ENCODE measurements at regions not wholly inside any gene's neighbourhood (a gene's known extent, or its start where the extent isn't known, plus 50 kb on each side); places are given as distances from the start of the nearest gene placed in this dataset.

- H3K4me3 ChIP-seq = no peak overlapping the region
- no peak for DNase-seq
- no peaks in the 10 kb centered on the region for H3K36me3 ChIP-seq (ENCODE audit: low read depth)
- no peak overlapping the region for H3K27ac ChIP-seq
- no peaks in the 10 kb centered on the region for H3F3A ChIP-seq (ENCODE audit: insufficient read depth)
- TF ChIP-seq EZH2phosphoT487 (IDR thresholded peaks at IDR 0.05; ENCODE audit: insufficient read depth, low read depth) (no peak), EZH2 (IDR thresholded peaks at IDR 0.05; ENCODE audit: insufficient read depth, poor library complexity, severe bottlenecking) (no peak)
- in situ Hi-C loops (cut with MboI) = no loop called here
- no peak overlapping the region for H3K4me2 ChIP-seq (ENCODE audit: unreplicated experiment)
- no peaks in the 10 kb centered on the region for H4K20me1 ChIP-seq (ENCODE audit: insufficient read depth)
- no peaks in the 10 kb centered on the region for H3K27me3 ChIP-seq (replicated peaks; ENCODE audit: insufficient read depth)
- WGBS, 2 experiments (ENCODE audit: low coverage in 1 of 2, low lambda C conversion rate in 2 of 2, missing lambda C conversion rate in 2 of 2) = 15 to 18% methylated on average over 2 of the region's 2 CpGs
- H3K79me2 ChIP-seq (ENCODE audit: insufficient read depth) = no peaks in the 10 kb centered on the region
- H3K9me3 ChIP-seq (ENCODE audit: low read depth) = no peaks in the 10 kb centered on the region
- no peak overlapping the region for H2AFZ ChIP-seq
- no peaks in the 10 kb centered on the region for H3K9me2 ChIP-seq (ENCODE audit: insufficient read depth)
- no peaks in the 10 kb centered on the region for H3K4me1 ChIP-seq (ENCODE audit: insufficient read depth)
- H3K9ac ChIP-seq = no peak overlapping the region
Measured at GRCh38 chr4:35500812-35501211, 743.5 kb downstream of the ARAP2 start.

GRCh38 chr4:35503435-35503834 lies 740.9 kb downstream of the ARAP2 start:
- in situ Hi-C loops (cut with MboI) = no loop called here
- no peaks in the 10 kb centered on the region for H3F3A ChIP-seq (ENCODE audit: insufficient read depth)

GRCh38 chr4:35506161-35506560 lies 738.2 kb downstream of the ARAP2 start:
- Histone ChIP-seq H3K4me3 (no peak overlapping the region), H3K27me3 (replicated peaks; ENCODE audit: insufficient read depth) (no peaks in the 10 kb centered on the region), H3F3A (ENCODE audit: insufficient read depth) (no peaks in the 10 kb centered on the region)

More at GRCh38 chr4:35503435-35503834, 740.9 kb downstream of the ARAP2 start:
- Histone ChIP-seq H2AFZ (no peak overlapping the region), H4K20me1 (ENCODE audit: insufficient read depth) (no peaks in the 10 kb centered on the region), H3K9ac (no peak overlapping the region), H3K9me3 (ENCODE audit: low read depth) (no peaks in the 10 kb centered on the region), H3K4me2 (ENCODE audit: unreplicated experiment) (no peak overlapping the region), H3K79me2 (ENCODE audit: insufficient read depth) (no peaks in the 10 kb centered on the region), H3K36me3 (ENCODE audit: low read depth) (no peaks in the 10 kb centered on the region), H3K4me3 (no peak overlapping the region), H3K27ac (no peak overlapping the region), H3K27me3 (replicated peaks; ENCODE audit: insufficient read depth) (no peaks in the 10 kb centered on the region), H3K4me1 (ENCODE audit: insufficient read depth) (no peaks in the 10 kb centered on the region), H3K9me2 (ENCODE audit: insufficient read depth) (no peaks in the 10 kb centered on the region)
- WGBS, 2 experiments (ENCODE audit: low coverage in 1 of 2, low lambda C conversion rate in 2 of 2, missing lambda C conversion rate in 2 of 2) = 0% methylated on average over 1 of the region's 1 CpG
- no peak for DNase-seq
- no peak for TF ChIP-seq EZH2phosphoT487 (IDR thresholded peaks at IDR 0.05; ENCODE audit: insufficient read depth, low read depth)
- TF ChIP-seq EZH2 (IDR thresholded peaks at IDR 0.05; ENCODE audit: insufficient read depth, poor library complexity, severe bottlenecking) = no peak

GRCh38 chr4:35511851-35512250 lies 732.5 kb downstream of the ARAP2 start:
- H3K27me3 ChIP-seq (replicated peaks; ENCODE audit: insufficient read depth) = no peaks in the 10 kb centered on the region
- no peaks in the 10 kb centered on the region for H3K4me1 ChIP-seq (ENCODE audit: insufficient read depth)
- no peaks in the 10 kb centered on the region for H4K20me1 ChIP-seq (ENCODE audit: insufficient read depth)
- no peak overlapping the region for H3K4me2 ChIP-seq (ENCODE audit: unreplicated experiment)
- H3K36me3 ChIP-seq (ENCODE audit: low read depth) = no peaks in the 10 kb centered on the region
- no peaks in the 10 kb centered on the region for H3K79me2 ChIP-seq (ENCODE audit: insufficient read depth)
- 24 to 28% methylated on average over 4 of the region's 4 CpGs for WGBS, 2 experiments (ENCODE audit: low coverage in 1 of 2, low lambda C conversion rate in 2 of 2, missing lambda C conversion rate in 2 of 2)
- H3K9me2 ChIP-seq (ENCODE audit: insufficient read depth) = no peaks in the 10 kb centered on the region
- H3K9me3 ChIP-seq (ENCODE audit: low read depth) = no peaks in the 10 kb centered on the region
- no peak overlapping the region for H2AFZ ChIP-seq
- no peak overlapping the region for H3K27ac ChIP-seq
- in situ Hi-C loops (cut with MboI) = no loop called here
- H3F3A ChIP-seq (ENCODE audit: insufficient read depth) = no peaks in the 10 kb centered on the region
- no peak for DNase-seq
- no peak for TF ChIP-seq EZH2 (IDR thresholded peaks at IDR 0.05; ENCODE audit: insufficient read depth, poor library complexity, severe bottlenecking)
- TF ChIP-seq EZH2phosphoT487 (IDR thresholded peaks at IDR 0.05; ENCODE audit: insufficient read depth, low read depth) = no peak
- no peak overlapping the region for H3K4me3 ChIP-seq
- no peak overlapping the region for H3K9ac ChIP-seq

More at GRCh38 chr4:35506161-35506560, 738.2 kb downstream of the ARAP2 start:
- Histone ChIP-seq H2AFZ (no peak overlapping the region), H3K79me2 (ENCODE audit: insufficient read depth) (no peaks in the 10 kb centered on the region), H3K9me2 (ENCODE audit: insufficient read depth) (no peaks in the 10 kb centered on the region), H3K4me2 (ENCODE audit: unreplicated experiment) (no peak overlapping the region), H3K9me3 (ENCODE audit: low read depth) (no peaks in the 10 kb centered on the region), H3K36me3 (ENCODE audit: low read depth) (no peaks in the 10 kb centered on the region), H3K9ac (no peak overlapping the region), H3K4me1 (ENCODE audit: insufficient read depth) (no peaks in the 10 kb centered on the region), H4K20me1 (ENCODE audit: insufficient read depth) (no peaks in the 10 kb centered on the region), H3K27ac (no peak overlapping the region)
- in situ Hi-C loops (cut with MboI) = no loop called here
- TF ChIP-seq EZH2 (IDR thresholded peaks at IDR 0.05; ENCODE audit: insufficient read depth, poor library complexity, severe bottlenecking) (no peak), EZH2phosphoT487 (IDR thresholded peaks at IDR 0.05; ENCODE audit: insufficient read depth, low read depth) (no peak)
- no peak for DNase-seq
- 27 to 31% methylated on average over 3 of the region's 3 CpGs for WGBS, 2 experiments (ENCODE audit: low coverage in 1 of 2, low lambda C conversion rate in 2 of 2, missing lambda C conversion rate in 2 of 2)

GRCh38 chr4:35516102-35516501 lies 728.2 kb downstream of the ARAP2 start:
- H3K27me3 ChIP-seq (replicated peaks; ENCODE audit: insufficient read depth) = no peaks in the 10 kb centered on the region
- in situ Hi-C loops (cut with MboI) = no loop called here
- H3K9me2 ChIP-seq (ENCODE audit: insufficient read depth) = no peaks in the 10 kb centered on the region
- DNase-seq = no peak
- whole genome bisulfite sequencing, 2 experiments (ENCODE audit: low coverage in 1 of 2, low lambda C conversion rate in 2 of 2, missing lambda C conversion rate in 2 of 2) = 17 to 18% methylated on average over 1 of the region's 1 CpG
- no peaks in the 10 kb centered on the region for H3K9me3 ChIP-seq (ENCODE audit: low read depth)
- no peaks in the 10 kb centered on the region for H3F3A ChIP-seq (ENCODE audit: insufficient read depth)
- no peaks in the 10 kb centered on the region for H3K36me3 ChIP-seq (ENCODE audit: low read depth)
- H3K27ac ChIP-seq = no peak overlapping the region
- H3K4me1 ChIP-seq (ENCODE audit: insufficient read depth) = no peaks in the 10 kb centered on the region
- H4K20me1 ChIP-seq (ENCODE audit: insufficient read depth) = no peaks in the 10 kb centered on the region
- no peak overlapping the region for H3K4me2 ChIP-seq (ENCODE audit: unreplicated experiment)
- H2AFZ ChIP-seq = no peak overlapping the region
- no peaks in the 10 kb centered on the region for H3K79me2 ChIP-seq (ENCODE audit: insufficient read depth)
- no peak overlapping the region for H3K9ac ChIP-seq
- TF ChIP-seq EZH2 (IDR thresholded peaks at IDR 0.05; ENCODE audit: insufficient read depth, poor library complexity, severe bottlenecking) (no peak), EZH2phosphoT487 (IDR thresholded peaks at IDR 0.05; ENCODE audit: insufficient read depth, low read depth) (no peak)
- no peak overlapping the region for H3K4me3 ChIP-seq
